Activated T-cell treated with anti-CD3 and anti-CD28 coated beads for 48 hours (primary cell): ENCODE measurements at regions not wholly inside any gene's neighbourhood (a gene's known extent, or its start where the extent isn't known, plus 50 kb on each side); places are given as distances from the start of the nearest gene placed in this dataset.

ENCODE experiments used
- DNase-seq: peaks from one replicate; pipeline ENCODE4 v3.0.0-alpha.2; 2020; ENCODE audit warnings: low read depth

DNA sequence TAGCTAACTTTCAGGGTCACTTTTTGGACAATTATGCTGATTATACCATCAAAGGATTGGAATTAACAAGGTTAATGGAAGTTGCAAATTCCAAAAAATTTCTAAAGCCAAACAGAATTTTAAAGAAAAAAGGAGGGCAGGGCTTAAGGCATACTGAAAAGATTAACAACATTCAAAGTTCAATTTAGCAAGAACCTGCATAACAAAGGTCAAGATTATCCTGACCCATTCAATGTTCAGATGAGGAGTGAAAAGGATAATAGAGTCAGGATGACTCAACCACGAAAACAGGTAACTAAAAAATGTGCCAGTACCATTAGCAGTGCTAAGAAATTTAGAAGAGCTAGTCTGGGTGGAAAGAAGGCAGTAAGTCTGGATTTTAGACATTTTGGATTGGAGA is 139.8 kb upstream of the HNMT start:
- no peak for DNase-seq

- no peak for DNase-seq
Observed at GRCh38 chr2:137826373-137827372, 137.6 kb upstream of the HNMT start.

- DNase-seq, result no peak
Observed at GRCh38 chr2:137828624-137829023, 135.6 kb upstream of the HNMT start.

GRCh38 chr2:137829251-137829650 is 135.0 kb upstream of the HNMT start:
- DNase-seq, result no peak

DNA sequence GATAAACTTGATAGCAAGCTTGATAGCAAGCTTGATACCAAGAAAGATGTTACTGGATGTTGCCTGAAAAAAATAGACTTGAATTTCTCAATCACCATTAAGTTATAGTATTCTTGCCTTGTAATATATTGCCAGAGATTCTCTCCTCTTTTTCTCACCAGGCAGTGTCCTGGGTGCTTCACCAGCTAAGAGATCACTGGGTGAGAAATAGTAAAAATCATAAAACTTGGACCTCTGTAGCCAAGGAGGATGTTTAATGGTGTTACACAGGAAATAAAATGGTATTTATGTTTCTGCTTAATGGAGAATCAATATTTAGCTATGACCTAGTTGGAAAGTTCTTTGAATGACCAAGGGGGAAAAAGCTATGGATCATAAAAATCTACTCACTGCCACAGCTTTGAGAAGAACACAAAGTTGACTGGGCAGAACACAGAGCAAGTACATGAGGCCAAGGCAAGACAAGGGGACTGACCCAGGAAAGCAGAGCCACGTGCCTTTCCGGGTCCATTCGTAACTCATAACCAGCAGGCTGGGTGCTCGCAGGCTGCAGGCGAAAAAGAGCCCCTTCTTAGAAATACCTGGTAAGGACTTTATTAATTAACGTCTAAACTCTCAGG is 129.4 kb upstream of the HNMT start:
- no peak for DNase-seq

GRCh38 chr2:137836671-137837070 is 127.6 kb upstream of the HNMT start:
- DNase-seq, result no peak

DNA sequence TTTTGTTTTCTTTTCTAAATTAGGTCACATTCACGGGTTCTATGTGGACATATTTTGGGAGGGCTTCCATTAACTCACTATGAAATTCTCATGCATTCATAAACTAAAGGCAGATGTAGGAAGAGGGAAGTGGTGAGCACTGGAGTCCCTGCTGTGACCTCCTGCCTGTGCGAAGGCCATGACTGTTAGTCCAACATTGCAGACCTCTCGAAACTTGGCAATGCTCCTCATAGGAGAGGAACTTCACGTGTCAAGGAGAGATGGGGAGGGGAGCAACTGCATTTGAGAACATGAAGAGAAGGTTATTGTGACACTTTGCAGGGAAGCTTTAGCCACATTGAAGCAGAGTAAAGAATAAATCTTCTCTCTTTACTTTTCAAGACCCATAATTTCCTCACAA is 126.4 kb upstream of the HNMT start:
- DNase-seq, result no peak

GRCh38 chr2:137838255-137839092 is 125.8 kb upstream of the HNMT start:
- no peak for DNase-seq

DNA sequence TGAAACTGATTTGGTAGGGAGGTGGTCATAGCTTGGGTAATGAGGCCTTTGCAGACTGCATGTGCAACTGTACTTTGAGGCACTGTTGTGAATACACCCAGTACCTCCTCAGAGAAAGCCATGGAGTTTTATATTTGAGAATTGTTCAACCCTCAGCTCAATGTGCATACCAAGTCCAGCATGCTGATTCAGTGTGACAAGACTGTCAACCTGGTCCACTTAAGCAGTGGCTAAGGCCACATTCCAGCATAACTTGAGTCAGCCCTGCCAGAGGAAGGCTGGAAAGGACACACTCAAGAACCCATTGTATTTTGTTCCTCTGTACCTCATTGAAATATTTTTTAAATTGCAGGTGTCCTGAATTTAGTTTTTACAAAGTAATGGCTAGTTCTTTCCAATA is 121.8 kb upstream of the HNMT start:
- no peak for DNase-seq

- no peak for DNase-seq
Observed at GRCh38 chr2:137842952-137843351, 121.3 kb upstream of the HNMT start.

DNA sequence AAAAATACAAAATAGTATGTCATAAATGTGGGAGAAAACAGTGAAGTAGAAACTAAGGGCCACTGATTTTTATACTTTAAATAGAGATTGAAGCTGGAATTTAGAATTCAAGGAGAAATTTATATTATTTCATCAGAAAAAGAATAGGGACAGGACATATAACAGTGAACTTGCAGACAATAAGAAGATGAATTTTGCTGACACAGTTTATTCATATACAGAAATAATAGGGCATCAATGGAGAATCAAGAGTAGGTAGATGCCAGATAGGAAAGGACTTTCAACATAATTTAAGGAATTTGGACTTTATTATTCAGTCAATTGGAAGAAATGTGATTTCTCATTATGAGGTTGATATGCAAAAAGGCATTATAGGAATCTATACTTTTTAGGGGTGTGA is 118.9 kb upstream of the HNMT start:
- DNase-seq, result no peak

DNA sequence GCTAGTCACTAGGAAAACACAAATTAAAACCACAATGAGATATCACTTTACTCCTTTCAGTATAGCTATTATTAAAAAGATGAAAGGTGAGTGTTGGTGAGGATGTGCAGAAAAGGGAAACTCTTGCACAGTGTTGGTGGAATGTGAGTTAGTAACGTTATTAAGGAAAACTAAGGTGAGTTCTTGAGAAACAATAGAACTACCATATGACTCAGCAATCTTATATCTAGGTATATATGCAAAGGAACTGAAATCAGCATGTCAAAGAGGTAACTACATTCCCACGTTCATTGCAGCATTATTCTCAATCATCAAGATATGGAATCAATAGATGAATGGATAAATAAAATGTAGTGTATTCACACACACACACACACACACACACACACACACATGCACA is 117.3 kb upstream of the HNMT start:
- no peak for DNase-seq

DNA sequence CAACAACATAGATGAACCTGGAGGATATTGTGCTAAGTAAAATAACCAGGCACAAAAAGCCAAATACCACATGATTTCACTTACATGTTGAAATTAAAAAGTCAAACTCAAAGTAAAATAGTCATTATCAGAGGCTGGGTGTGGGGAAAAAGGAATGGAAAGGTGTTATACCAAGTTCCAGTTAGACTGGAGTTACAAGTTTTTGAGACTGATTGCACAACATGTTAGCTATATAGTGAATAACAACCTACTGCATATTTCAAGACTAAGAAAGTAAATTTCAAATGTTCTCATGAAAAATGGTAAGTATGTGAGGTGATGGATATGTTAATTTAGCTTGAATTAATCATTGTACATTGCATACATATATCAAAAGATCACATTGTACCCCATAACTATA is 116.8 kb upstream of the HNMT start:
- no peak for DNase-seq

DNA sequence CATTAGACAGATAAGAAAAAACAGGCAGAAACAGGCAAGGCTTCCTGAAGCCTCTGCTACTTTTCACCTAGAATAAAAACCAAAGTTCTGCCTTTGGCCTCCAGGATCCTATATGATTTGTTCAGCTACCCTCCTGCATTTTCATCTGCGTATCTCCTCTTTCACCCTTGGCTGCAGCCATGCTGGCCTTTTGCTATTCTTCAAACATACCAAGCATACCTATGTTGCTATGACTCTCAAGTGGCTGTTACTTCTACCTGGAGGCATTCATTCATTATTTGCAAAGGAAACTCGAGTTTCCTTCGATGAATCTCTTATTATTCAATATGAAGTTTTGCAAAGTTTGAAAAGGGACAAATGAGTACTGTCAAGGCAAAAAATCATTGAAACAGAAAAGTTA is 106.4 kb upstream of the HNMT start:
- no peak for DNase-seq

GRCh38 chr2:137862651-137863050 is 101.6 kb upstream of the HNMT start:
- DNase-seq, result no peak

- DNase-seq, result peak; percentile 23
Observed at GRCh38 chr2:137865954-137866540, 98.2 kb upstream of the HNMT start.

GRCh38 chr2:137870682-137871081 is 93.6 kb upstream of the HNMT start:
- DNase-seq, result no peak

- DNase-seq, result no peak
Observed at GRCh38 chr2:137872577-137872976, 91.7 kb upstream of the HNMT start.

- no peak for DNase-seq
Observed at GRCh38 chr2:137873536-137874244, 90.6 kb upstream of the HNMT start.

- no peak for DNase-seq
Observed at GRCh38 chr2:137879121-137879520, 85.2 kb upstream of the HNMT start.

- no peak for DNase-seq
Observed at GRCh38 chr2:137881711-137882110, 82.6 kb upstream of the HNMT start.
